Astrocyte (in vitro differentiated cells and primary cell): ENCODE measurements at regions not wholly inside any gene's neighbourhood (a gene's known extent, or its start where the extent isn't known, plus 50 kb on each side); places are given as distances from the start of the nearest gene placed in this dataset.

ENCODE experiments used
- EZH2 ChIP-seq: IDR thresholded peaks from 2 replicates; pipeline ENCODE4 v1.6.1; 2012; ENCODE audit warnings: mild to moderate bottlenecking, low read length, inconsistent platforms; ENCODE audit not compliant: insufficient read depth
- TF ChIP-seq, protein P1 (sequence below): IDR thresholded peaks from 2 replicates; pipeline ENCODE4 v1.5.1; 2011; ENCODE audit warnings: low read depth, mild to moderate bottlenecking, inconsistent platforms, low read length, moderate library complexity; ENCODE audit not compliant: insufficient read depth

- no peak for TF ChIP-seq EZH2
- TF ChIP-seq, protein P1, sequence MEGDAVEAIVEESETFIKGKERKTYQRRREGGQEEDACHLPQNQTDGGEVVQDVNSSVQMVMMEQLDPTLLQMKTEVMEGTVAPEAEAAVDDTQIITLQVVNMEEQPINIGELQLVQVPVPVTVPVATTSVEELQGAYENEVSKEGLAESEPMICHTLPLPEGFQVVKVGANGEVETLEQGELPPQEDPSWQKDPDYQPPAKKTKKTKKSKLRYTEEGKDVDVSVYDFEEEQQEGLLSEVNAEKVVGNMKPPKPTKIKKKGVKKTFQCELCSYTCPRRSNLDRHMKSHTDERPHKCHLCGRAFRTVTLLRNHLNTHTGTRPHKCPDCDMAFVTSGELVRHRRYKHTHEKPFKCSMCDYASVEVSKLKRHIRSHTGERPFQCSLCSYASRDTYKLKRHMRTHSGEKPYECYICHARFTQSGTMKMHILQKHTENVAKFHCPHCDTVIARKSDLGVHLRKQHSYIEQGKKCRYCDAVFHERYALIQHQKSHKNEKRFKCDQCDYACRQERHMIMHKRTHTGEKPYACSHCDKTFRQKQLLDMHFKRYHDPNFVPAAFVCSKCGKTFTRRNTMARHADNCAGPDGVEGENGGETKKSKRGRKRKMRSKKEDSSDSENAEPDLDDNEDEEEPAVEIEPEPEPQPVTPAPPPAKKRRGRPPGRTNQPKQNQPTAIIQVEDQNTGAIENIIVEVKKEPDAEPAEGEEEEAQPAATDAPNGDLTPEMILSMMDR = no peak
These were observed 136.6 kb downstream of the ANKRD60 start for GRCh38 chr20:58091810-58092209.
